ENCODE measurements at regions not wholly inside any gene's neighbourhood (a gene's known extent, or its start where the extent isn't known, plus 50 kb on each side); places are given as distances from the start of the nearest gene placed in this dataset.

GRCh38 chr15:94080989-94081605 is 150.3 kb upstream of the MCTP2 start:
- H3K27me3 Mint-ChIP-seq = peaks cover 5% of the 10 kb centered on the region
- H3K9me3 Mint-ChIP-seq = no peaks in the 10 kb centered on the region
- POLR2A ChIA-PET = no interaction called here
- H3K4me3 Mint-ChIP-seq = no peak overlapping the region
- H3K27ac Mint-ChIP-seq = no peak overlapping the region
- CTCF ChIA-PET = no interaction called here
- intact Hi-C loops (cut with micrococcal nuclease) = no loop called here
- DNase-seq = no peak
- no peak for ATAC-seq (ENCODE audit: low read depth)
- H3K4me1 Mint-ChIP-seq = no peaks in the 10 kb centered on the region
- H3K36me3 Mint-ChIP-seq (ENCODE audit: low read depth) = no peaks in the 10 kb centered on the region
- TF ChIP-seq CTCF (IDR thresholded peaks at IDR 0.05) = no peak

GRCh38 chr15:94080416-94080815 is 150.9 kb upstream of the MCTP2 start:
- ATAC-seq (ENCODE audit: low read depth) = no peak
- ChIA-PET CTCF (no interaction called here), POLR2A (no interaction called here)
- Mint-ChIP-seq H3K4me3 (no peak overlapping the region), H3K4me1 (no peaks in the 10 kb centered on the region), H3K36me3 (ENCODE audit: low read depth) (no peaks in the 10 kb centered on the region), H3K27me3 (peaks cover 3% of the 10 kb centered on the region), H3K9me3 (no peaks in the 10 kb centered on the region), H3K27ac (no peak overlapping the region)
- DNase-seq = no peak
- TF ChIP-seq CTCF (IDR thresholded peaks at IDR 0.05) = no peak
- intact Hi-C loops (cut with micrococcal nuclease) = no loop called here

GRCh38 chr15:94079968-94080367 is 151.4 kb upstream of the MCTP2 start:
- Mint-ChIP-seq H3K27ac (no peak overlapping the region), H3K4me3 (no peak overlapping the region), H3K36me3 (ENCODE audit: low read depth) (no peaks in the 10 kb centered on the region), H3K4me1 (no peaks in the 10 kb centered on the region), H3K27me3 (peaks cover 3% of the 10 kb centered on the region), H3K9me3 (no peaks in the 10 kb centered on the region)
- ATAC-seq (ENCODE audit: low read depth) = no peak
- TF ChIP-seq CTCF (IDR thresholded peaks at IDR 0.05) = no peak
- CTCF ChIA-PET = no interaction called here
- intact Hi-C loops (cut with micrococcal nuclease) = no loop called here
- POLR2A ChIA-PET = no interaction called here
- DNase-seq = no peak

GRCh38 chr15:94079459-94079858 is 151.9 kb upstream of the MCTP2 start:
- Mint-ChIP-seq H3K9me3 (no peaks in the 10 kb centered on the region), H3K27me3 (peaks cover 3% of the 10 kb centered on the region), H3K27ac (no peak overlapping the region), H3K4me1 (no peaks in the 10 kb centered on the region), H3K36me3 (ENCODE audit: low read depth) (no peaks in the 10 kb centered on the region), H3K4me3 (no peak overlapping the region)
- no peak for TF ChIP-seq CTCF (IDR thresholded peaks at IDR 0.05)
- no peak for ATAC-seq (ENCODE audit: low read depth)
- no peak for DNase-seq
- ChIA-PET POLR2A (no interaction called here), CTCF (no interaction called here)
- intact Hi-C loops (cut with micrococcal nuclease) = no loop called here

- Mint-ChIP-seq H3K36me3 (ENCODE audit: low read depth) (no peaks in the 10 kb centered on the region), H3K4me3 (no peak overlapping the region), H3K9me3 (no peaks in the 10 kb centered on the region), H3K4me1 (no peaks in the 10 kb centered on the region), H3K27ac (no peak overlapping the region), H3K27me3 (no peaks in the 10 kb centered on the region)
- CTCF ChIA-PET = no interaction called here
- no peak for TF ChIP-seq CTCF (IDR thresholded peaks at IDR 0.05)
- ATAC-seq (ENCODE audit: low read depth) = no peak
- POLR2A ChIA-PET = no interaction called here
- intact Hi-C loops (cut with micrococcal nuclease) = no loop called here
- DNase-seq = no peak
Observed at GRCh38 chr15:94077938-94078337, 153.4 kb upstream of the MCTP2 start.

Measured in activated B cell treated with CpG ODN at 0.5 μM for 24 hours (primary cell).